ENCODE measurements at regions not wholly inside any gene's neighbourhood (a gene's known extent, or its start where the extent isn't known, plus 50 kb on each side); places are given as distances from the start of the nearest gene placed in this dataset.

GRCh38 chr2:47298771-47299170 is 70.3 kb upstream of the EPCAM start:
- TF ChIP-seq CTCF (IDR thresholded peaks at IDR 0.05; ENCODE audit: low read length) (no peak), EZH2 (IDR thresholded peaks at IDR 0.05; ENCODE audit: borderline replicate concordance, low read length) (no peak)
